ENCODE measurements at regions not wholly inside any gene's neighbourhood (a gene's known extent, or its start where the extent isn't known, plus 50 kb on each side); places are given as distances from the start of the nearest gene placed in this dataset.

GRCh38 chr1:90204780-90205179 lies 209.9 kb downstream of the ZNF326 start:
- TF ChIP-seq EZH2 (IDR thresholded peaks at IDR 0.05) (no peak), POLR2AphosphoS5 (IDR thresholded peaks at IDR 0.05; ENCODE audit: borderline replicate concordance, low read depth, low read length) (no peak), FOXP2 (optimal IDR thresholded peaks at IDR 0.05; ENCODE audit: control extremely low read depth, extremely low read length, insufficient read depth) (no peak)
